ENCODE measurements at regions not wholly inside any gene's neighbourhood (a gene's known extent, or its start where the extent isn't known, plus 50 kb on each side); places are given as distances from the start of the nearest gene placed in this dataset.

DNA sequence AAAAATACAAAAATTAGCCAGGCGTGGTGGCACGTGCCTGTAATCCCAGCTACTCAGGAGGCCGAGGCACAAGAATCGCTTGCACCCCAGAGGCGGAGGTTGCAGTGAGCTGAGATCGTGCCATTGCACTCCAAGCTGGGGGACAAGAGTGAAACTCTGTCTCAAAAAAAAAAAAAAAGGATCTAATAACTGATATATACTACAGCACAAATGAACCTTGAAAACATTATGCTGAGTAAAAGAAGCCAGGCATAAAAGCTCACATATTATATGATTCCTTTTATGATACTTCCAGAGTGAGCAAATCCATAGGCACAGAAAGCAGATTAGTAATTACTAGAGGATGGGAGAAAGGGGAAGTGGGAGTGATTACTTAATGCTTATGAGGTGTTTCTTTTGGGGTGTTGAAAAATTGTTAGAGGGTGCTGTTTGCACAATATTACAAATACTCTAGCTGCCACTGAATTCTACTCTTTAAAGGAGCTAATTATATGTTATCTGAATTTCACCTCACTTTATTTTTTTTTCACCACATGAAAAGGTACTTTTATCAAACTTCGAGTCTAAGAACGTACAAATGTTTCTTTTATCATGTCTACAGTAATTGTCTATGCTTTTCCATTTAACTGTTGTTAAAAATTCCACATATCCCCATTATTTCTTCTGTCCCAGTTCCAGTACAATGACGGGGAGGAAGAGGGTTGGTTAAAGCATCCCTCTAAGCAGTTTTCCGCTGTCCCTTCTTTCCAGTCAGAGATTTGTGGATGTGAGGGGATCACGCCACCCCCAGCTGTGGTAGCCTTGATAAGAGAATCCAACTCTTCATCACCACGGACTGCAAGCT is 77.7 kb upstream of the FAM174B start:
- no peak for TF ChIP-seq POLR2A (IDR thresholded peaks at IDR 0.05; ENCODE audit: low read depth, low read length)
- TF ChIP-seq POLR2AphosphoS5 (IDR thresholded peaks at IDR 0.05; ENCODE audit: low read depth, low read length), result no peak
- no peak for TF ChIP-seq TAF1 (IDR thresholded peaks at IDR 0.05; ENCODE audit: low read depth, low read length)
- peak; percentile 92 for TF ChIP-seq SPI1 (IDR thresholded peaks at IDR 0.05; ENCODE audit: low read depth, low read length)
- TF ChIP-seq PAX5 (IDR thresholded peaks at IDR 0.05; ENCODE audit: insufficient read depth, low read length, severe bottlenecking), result no peak
- no peak for TF ChIP-seq POU2F2 (IDR thresholded peaks at IDR 0.05; ENCODE audit: low read depth, low read length)

All from GM12891 (cell line).